Loucy (cell line): ENCODE measurements at regions not wholly inside any gene's neighbourhood (a gene's known extent, or its start where the extent isn't known, plus 50 kb on each side); places are given as distances from the start of the nearest gene placed in this dataset.

Experiments used
- CTCF ChIP-seq: fragments of 200-600 bp; sonication (generic); conservative IDR thresholded peaks from 2 replicates; pipeline ENCODE4 v1.5.1; 2014; ENCODE audit warnings: mild to moderate bottlenecking, antibody characterized with exemption, low read length
- EZH2phosphoT487 ChIP-seq: fragments of 200-600 bp; IDR thresholded peaks from 2 replicates; pipeline ENCODE4 v1.6.1; 2018; ENCODE audit warnings: antibody characterized with exemption, mild to moderate bottlenecking, moderate library complexity, borderline replicate concordance

- TF ChIP-seq CTCF (no peak), EZH2phosphoT487 (no peak)
Measured at GRCh38 chr17:34845296-34845695, 116.0 kb downstream of the CCT6B start.
